Peyer's patch (tissue), 4 donors: ENCODE measurements at regions not wholly inside any gene's neighbourhood (a gene's known extent, or its start where the extent isn't known, plus 50 kb on each side); places are given as distances from the start of the nearest gene placed in this dataset.

Experiments used
- CTCF ChIP-seq, 6 experiments: fragments of 450-650 bp in 4 of 6; fragments of 200-600 bp in 2 of 6; sonication (generic) in 1 of 6; IDR thresholded peaks; one replicate each; pipeline ENCODE4 v1.5.1; 2017 to 2019; ENCODE audit warnings: antibody characterized with exemption in 6 of 6, mild to moderate bottlenecking in 3 of 6, moderate library complexity in 1 of 6
- POLR2A ChIP-seq, 2 donors: fragments of 450-650 bp; IDR thresholded peaks; one replicate each; pipeline ENCODE4 v1.5.1; 2017; ENCODE audit warnings: antibody characterized with exemption in 2 of 2, mild to moderate bottlenecking in 2 of 2, moderate library complexity in 2 of 2

DNA sequence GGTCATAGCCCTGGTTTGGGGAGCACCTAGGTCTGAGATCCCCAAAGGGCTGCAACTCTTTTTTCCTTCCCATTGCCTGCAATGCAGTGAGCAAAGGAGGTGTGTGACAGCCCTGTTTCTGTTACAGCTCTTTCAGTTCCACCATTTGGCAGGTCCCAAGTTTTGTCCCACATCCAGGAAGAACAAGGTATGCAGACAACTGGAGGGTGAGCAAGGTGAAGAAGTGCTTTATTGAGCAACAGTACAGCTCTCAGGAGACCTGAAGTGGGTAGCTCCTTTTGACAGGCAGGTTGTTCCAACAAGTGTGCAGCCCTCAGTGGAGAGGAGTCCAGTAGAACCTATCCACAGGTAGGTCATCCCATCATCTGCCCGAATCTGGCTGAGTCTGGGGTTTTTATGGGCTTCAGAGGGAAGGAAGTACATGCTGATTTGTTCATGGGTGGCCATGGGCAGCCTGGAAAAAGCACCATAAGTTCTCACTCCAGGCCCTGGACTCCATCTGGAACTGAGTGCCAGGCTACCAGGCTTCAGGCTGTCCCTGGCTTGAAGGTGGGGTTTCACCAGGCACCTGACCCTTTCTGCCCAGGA lies 62.8 kb upstream of the NAV3 start:
- TF ChIP-seq CTCF (IDR thresholded peaks at IDR 0.05), result no peak
- no peak for TF ChIP-seq POLR2A (IDR thresholded peaks at IDR 0.05)
